Superior temporal gyrus (tissue), 1 donor: ENCODE measurements at regions not wholly inside any gene's neighbourhood (a gene's known extent, or its start where the extent isn't known, plus 50 kb on each side); places are given as distances from the start of the nearest gene placed in this dataset.

Source experiments
- DNase-seq: peaks from one replicate; pipeline ENCODE4 v3.0.0-alpha.2; 2016; ENCODE audit errors: extremely low spot score

- DNase-seq, result no peak
These were observed 828.6 kb downstream of the TBC1D22A start for GRCh38 chr22:47591016-47591415.

- no peak for DNase-seq
These were observed 827.1 kb downstream of the TBC1D22A start for GRCh38 chr22:47589271-47590250.

- DNase-seq, result no peak
These were observed 826.1 kb downstream of the TBC1D22A start for GRCh38 chr22:47588578-47588960.

- DNase-seq, result no peak
These were observed 825.6 kb downstream of the TBC1D22A start for GRCh38 chr22:47587861-47588577.

- no peak for DNase-seq
These were observed 824.9 kb downstream of the TBC1D22A start for GRCh38 chr22:47587361-47587760.

GRCh38 chr22:47586946-47587345, 824.5 kb downstream of the TBC1D22A start:
- DNase-seq, result no peak

- DNase-seq, result no peak
These were observed 823.6 kb downstream of the TBC1D22A start for GRCh38 chr22:47586038-47586437.

GRCh38 chr22:47583959-47584562, 821.6 kb downstream of the TBC1D22A start:
- no peak for DNase-seq

GRCh38 chr22:47582067-47582466, 819.6 kb downstream of the TBC1D22A start:
- DNase-seq, result no peak

GRCh38 chr22:47580121-47580520, 817.7 kb downstream of the TBC1D22A start:
- DNase-seq, result no peak

GRCh38 chr22:47576908-47577307, 814.5 kb downstream of the TBC1D22A start:
- DNase-seq, result no peak

GRCh38 chr22:47575291-47575690, 812.8 kb downstream of the TBC1D22A start:
- DNase-seq, result no peak

- no peak for DNase-seq
These were observed 812.1 kb downstream of the TBC1D22A start for GRCh38 chr22:47574556-47574955.

GRCh38 chr22:47573141-47573540, 810.7 kb downstream of the TBC1D22A start:
- no peak for DNase-seq

GRCh38 chr22:47572443-47572842, 810.0 kb downstream of the TBC1D22A start:
- no peak for DNase-seq

GRCh38 chr22:47571616-47572015, 809.2 kb downstream of the TBC1D22A start:
- DNase-seq, result no peak

GRCh38 chr22:47570851-47571250, 808.4 kb downstream of the TBC1D22A start:
- DNase-seq, result no peak

GRCh38 chr22:47570300-47570685, 807.8 kb downstream of the TBC1D22A start:
- DNase-seq, result no peak

GRCh38 chr22:47569389-47570299, 807.2 kb downstream of the TBC1D22A start:
- no peak for DNase-seq

GRCh38 chr22:47568700-47569099, 806.2 kb downstream of the TBC1D22A start:
- DNase-seq, result no peak
